ENCODE measurements at regions not wholly inside any gene's neighbourhood (a gene's known extent, or its start where the extent isn't known, plus 50 kb on each side); places are given as distances from the start of the nearest gene placed in this dataset.

GRCh38 chr4:171348090-171348489, 465.1 kb upstream of the GALNTL6 start:
- Histone ChIP-seq H2AFZ (ENCODE audit: low read depth, low read length) (no peak overlapping the region), H3K9ac (replicated peaks; ENCODE audit: extremely low read depth, insufficient read depth, low read length) (no peak overlapping the region), H3K27me3 (ENCODE audit: control insufficient read depth in 2 of 2, insufficient read depth in 2 of 2, low read length in 2 of 2) (no peaks in the 10 kb centered on the region), H3K79me2 (ENCODE audit: control insufficient read depth, insufficient read depth, low read length) (no peaks in the 10 kb centered on the region), H3K27ac (ENCODE audit: insufficient read depth, low read depth, low read length) (no peak overlapping the region), H3K9me1 (replicated peaks; ENCODE audit: control insufficient read depth, extremely low read depth, insufficient read depth, low read length) (no peaks in the 10 kb centered on the region), H3K4me1 (ENCODE audit: control insufficient read depth, extremely low read depth, insufficient read depth, low read length) (no peaks in the 10 kb centered on the region), H3K4me3 (replicated peaks in 1 of 3; ENCODE audit: insufficient read depth in 1 of 3, low read depth in 1 of 3, low read length in 3 of 3) (no peak overlapping the region), H4K20me1 (replicated peaks; ENCODE audit: control insufficient read depth, extremely low read depth, insufficient read depth, low read length) (no peaks in the 10 kb centered on the region), H3K36me3 (ENCODE audit: control insufficient read depth in 2 of 2, extremely low read depth in 1 of 2, insufficient read depth in 2 of 2, low read length in 2 of 2) (no peaks in the 10 kb centered on the region), H3K9me3 (replicated peaks; ENCODE audit: control insufficient read depth, insufficient read depth, low read length) (peaks cover 2% of the 10 kb centered on the region), H3K4me2 (ENCODE audit: insufficient read depth, low read length) (no peak overlapping the region)
- ChIA-PET POLR2A (no interaction called here), CTCF (no interaction called here)
- dilution Hi-C loops (cut with MboI; ENCODE audit: extremely low pct_ligation_motif_present, low sequenced_read_pairs) (no loop called here), intact Hi-C loops (cut with micrococcal nuclease) (no loop called here)
- no peak for FAIRE-seq
- no peak for DNase-seq (ENCODE audit: low read depth, low spot score)
- no TSS peak for BruUV-seq (replicated peaks)
- TF ChIP-seq EZH2 (IDR thresholded peaks at IDR 0.05; ENCODE audit: borderline replicate concordance, low read depth, low read length, severe bottlenecking) (no peak), POLR2A (IDR thresholded peaks at IDR 0.05; ENCODE audit: low read depth, low read length) (no peak), POLR2AphosphoS5 (IDR thresholded peaks at IDR 0.05; ENCODE audit: insufficient read depth, low read depth, low read length) (no peak), CTCF (IDR thresholded peaks at IDR 0.05; ENCODE audit: extremely low read depth in 1 of 2, insufficient read depth in 1 of 2, low read depth in 1 of 2, low read length in 2 of 2) (no peak), GATA2 (IDR thresholded peaks at IDR 0.05; ENCODE audit: insufficient read depth, insufficient read length, low read depth, low read length) (no peak), MYC (IDR thresholded peaks at IDR 0.05; ENCODE audit: low read depth, low read length) (no peak), JUN (IDR thresholded peaks at IDR 0.05; ENCODE audit: borderline replicate concordance, insufficient read depth, insufficient read length, low read depth) (no peak)

GRCh38 chr4:171342646-171343045, 470.6 kb upstream of the GALNTL6 start:
- no peaks in the 10 kb centered on the region for H4K20me1 ChIP-seq (replicated peaks; ENCODE audit: control insufficient read depth, extremely low read depth, insufficient read depth, low read length)
- no peak overlapping the region for H3K27ac ChIP-seq (ENCODE audit: insufficient read depth, low read depth, low read length)
- no peak overlapping the region for H3K9ac ChIP-seq (replicated peaks; ENCODE audit: extremely low read depth, insufficient read depth, low read length)
- intact Hi-C loops (cut with micrococcal nuclease) (no loop called here), dilution Hi-C loops (cut with MboI; ENCODE audit: extremely low pct_ligation_motif_present, low sequenced_read_pairs) (no loop called here)
- no peak for TF ChIP-seq FOS (IDR thresholded peaks at IDR 0.05; ENCODE audit: borderline replicate concordance, insufficient read depth, low read length)
- TF ChIP-seq JUN (IDR thresholded peaks at IDR 0.05; ENCODE audit: borderline replicate concordance, insufficient read depth, insufficient read length, low read depth), result no peak
- no peak for TF ChIP-seq GATA2 (IDR thresholded peaks at IDR 0.05; ENCODE audit: insufficient read depth, insufficient read length, low read depth, low read length)
- TF ChIP-seq CTCF (IDR thresholded peaks at IDR 0.05; ENCODE audit: extremely low read depth in 1 of 2, insufficient read depth in 1 of 2, low read depth in 1 of 2, low read length in 2 of 2), result no peak
- no peak for TF ChIP-seq MYC (IDR thresholded peaks at IDR 0.05; ENCODE audit: low read depth, low read length)
- TF ChIP-seq POLR2A (IDR thresholded peaks at IDR 0.05; ENCODE audit: low read depth, low read length), result no peak
- TF ChIP-seq EZH2 (IDR thresholded peaks at IDR 0.05; ENCODE audit: borderline replicate concordance, low read depth, low read length, severe bottlenecking), result no peak
- TF ChIP-seq POLR2AphosphoS5 (IDR thresholded peaks at IDR 0.05; ENCODE audit: insufficient read depth, low read depth, low read length), result no peak
- TF ChIP-seq MAX (IDR thresholded peaks at IDR 0.05; ENCODE audit: insufficient read depth, insufficient read length), result no peak
- no peaks in the 10 kb centered on the region for H3K27me3 ChIP-seq (ENCODE audit: control insufficient read depth in 2 of 2, insufficient read depth in 2 of 2, low read length in 2 of 2)
- H3K36me3 ChIP-seq (ENCODE audit: control insufficient read depth in 2 of 2, extremely low read depth in 1 of 2, insufficient read depth in 2 of 2, low read length in 2 of 2), result no peaks in the 10 kb centered on the region
- BruUV-seq (replicated peaks), result no TSS peak
- no peak overlapping the region for H3K4me3 ChIP-seq (replicated peaks in 1 of 3; ENCODE audit: insufficient read depth in 1 of 3, low read depth in 1 of 3, low read length in 3 of 3)
- no peaks in the 10 kb centered on the region for H3K4me1 ChIP-seq (ENCODE audit: control insufficient read depth, extremely low read depth, insufficient read depth, low read length)
- no peaks in the 10 kb centered on the region for H3K79me2 ChIP-seq (ENCODE audit: control insufficient read depth, insufficient read depth, low read length)
- POLR2A ChIA-PET, result no interaction called here
- H2AFZ ChIP-seq (ENCODE audit: low read depth, low read length), result no peak overlapping the region
- no peaks in the 10 kb centered on the region for H3K9me1 ChIP-seq (replicated peaks; ENCODE audit: control insufficient read depth, extremely low read depth, insufficient read depth, low read length)
- CTCF ChIA-PET, result no interaction called here
- FAIRE-seq, result no peak
- H3K4me2 ChIP-seq (ENCODE audit: insufficient read depth, low read length), result no peak overlapping the region
- peaks cover 2% of the 10 kb centered on the region for H3K9me3 ChIP-seq (replicated peaks; ENCODE audit: control insufficient read depth, insufficient read depth, low read length)
- no peak for DNase-seq (ENCODE audit: low read depth, low spot score)
